HG03159 (cell line): ENCODE measurements at regions not wholly inside any gene's neighbourhood (a gene's known extent, or its start where the extent isn't known, plus 50 kb on each side); places are given as distances from the start of the nearest gene placed in this dataset.

Experiments
- ATAC-seq: cut with Tn5 transposase; IDR thresholded peaks from one replicate; pipeline ENCODE4 v1.9.1; 2021; ENCODE audit warnings: mild to moderate bottlenecking, moderate library complexity; ENCODE audit not compliant: unreplicated experiment

GRCh38 chr4:56099378-56099786 lies 150.6 kb downstream of the CEP135 start:
- ATAC-seq = no peak

GRCh38 chr4:56093576-56093975 lies 144.8 kb downstream of the CEP135 start:
- no peak for ATAC-seq

GRCh38 chr4:56092540-56092939 lies 143.8 kb downstream of the CEP135 start:
- no peak for ATAC-seq

- ATAC-seq = no peak
Observed at GRCh38 chr4:56086561-56086960, 137.8 kb downstream of the CEP135 start.

GRCh38 chr4:56086073-56086541 lies 137.4 kb downstream of the CEP135 start:
- ATAC-seq = no peak

GRCh38 chr4:56085275-56085674 lies 136.5 kb downstream of the CEP135 start:
- ATAC-seq = no peak

GRCh38 chr4:56084851-56085250 lies 136.1 kb downstream of the CEP135 start:
- no peak for ATAC-seq
